Activated CD8-positive, alpha-beta memory T cell treated with anti-CD3 and anti-CD28 coated beads for 24 hours (primary cell): ENCODE measurements at regions not wholly inside any gene's neighbourhood (a gene's known extent, or its start where the extent isn't known, plus 50 kb on each side); places are given as distances from the start of the nearest gene placed in this dataset.

ENCODE experiments used
- DNase-seq: peaks from one replicate; pipeline ENCODE4 v3.0.0-alpha.2; 2020

- DNase-seq, result no peak
These were observed 119.2 kb upstream of the NCOR2 start for GRCh38 chr12:124686370-124687173.

DNA sequence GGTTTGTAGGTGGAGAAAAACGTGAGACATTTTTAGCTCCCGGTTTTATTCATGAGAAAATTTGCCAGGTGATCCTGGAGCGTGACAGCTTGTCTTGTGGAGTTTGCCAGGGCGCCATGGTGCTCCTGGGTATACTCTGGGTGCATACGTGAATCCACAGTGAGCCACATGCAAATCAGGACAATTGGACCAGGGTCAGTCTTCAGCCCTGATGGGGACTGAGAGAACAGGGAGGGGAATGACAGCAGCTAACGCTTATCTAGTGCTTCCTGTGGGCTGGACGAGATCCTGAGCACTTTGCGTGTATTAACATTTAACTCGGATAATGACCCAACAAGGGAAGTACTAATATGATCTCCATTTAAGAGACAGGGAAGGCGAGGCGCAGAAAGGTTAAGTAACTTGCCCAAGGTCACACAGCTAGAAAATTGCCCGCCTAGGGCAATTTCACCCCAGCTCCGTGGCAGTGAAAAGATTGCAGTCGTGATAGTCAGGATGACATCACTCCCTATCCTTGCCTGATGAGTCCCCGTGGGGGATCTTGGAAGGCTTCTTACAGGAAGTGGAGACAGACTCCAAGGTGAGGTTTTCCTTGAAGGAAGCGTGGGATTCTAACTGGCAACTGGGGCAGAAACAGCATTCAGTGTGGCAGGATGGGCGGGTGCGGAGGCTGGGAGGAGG, 118.4 kb upstream of the NCOR2 start:
- DNase-seq, result no peak

DNA sequence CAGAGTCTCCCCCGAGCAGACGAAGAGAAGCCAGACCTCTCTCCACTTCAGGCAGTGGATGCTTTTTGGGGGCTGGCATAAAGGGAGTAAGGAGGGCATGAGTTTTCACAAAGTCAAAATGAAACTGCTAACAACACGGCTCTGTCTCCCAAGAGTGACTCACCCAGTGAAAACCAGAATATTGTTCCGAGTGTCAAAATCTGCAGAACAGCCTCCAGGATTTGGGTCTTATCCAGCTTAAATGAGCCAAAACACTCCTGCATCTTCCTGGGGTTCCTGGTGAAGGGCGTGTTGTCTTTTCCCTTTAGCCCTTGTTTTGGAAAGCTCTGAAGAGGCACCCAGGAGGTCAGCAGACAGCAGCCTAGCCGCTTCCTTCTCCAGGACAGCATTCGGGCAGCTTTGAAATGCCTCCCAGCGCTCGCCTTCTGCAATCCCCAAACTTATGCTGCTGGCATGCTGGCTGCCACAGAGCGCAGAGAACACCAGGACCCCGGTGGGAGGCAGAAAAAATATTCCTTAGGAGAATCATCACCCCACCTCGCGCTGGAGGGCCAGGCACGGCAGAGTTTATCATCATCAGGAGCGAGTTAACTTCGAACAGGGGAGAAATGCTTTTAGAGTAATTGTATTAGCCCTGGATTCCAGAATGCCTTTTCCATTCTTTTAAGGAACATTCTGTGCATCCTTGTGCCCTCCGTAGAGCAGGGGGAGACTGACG, 117.7 kb upstream of the NCOR2 start:
- no peak for DNase-seq

DNA sequence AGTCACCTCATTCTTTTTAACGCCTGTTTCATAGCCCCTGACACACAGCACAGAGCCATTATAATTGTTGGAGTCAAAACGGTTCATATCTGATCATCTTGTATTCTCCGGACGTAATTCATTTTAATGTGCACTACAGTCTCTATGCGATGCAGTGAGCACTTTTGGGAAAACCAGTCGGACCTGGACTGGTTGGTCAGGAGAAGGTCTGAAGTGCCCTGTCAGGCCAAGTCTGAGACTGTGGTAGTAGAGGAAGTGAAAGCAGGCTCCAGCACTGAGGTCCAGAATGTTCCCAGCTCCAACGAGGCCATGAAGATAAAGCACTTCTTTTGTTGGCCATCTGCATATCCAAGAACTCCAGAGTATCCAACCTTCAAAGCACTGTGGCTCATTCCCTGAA, 117.1 kb upstream of the NCOR2 start:
- DNase-seq, result no peak

DNA sequence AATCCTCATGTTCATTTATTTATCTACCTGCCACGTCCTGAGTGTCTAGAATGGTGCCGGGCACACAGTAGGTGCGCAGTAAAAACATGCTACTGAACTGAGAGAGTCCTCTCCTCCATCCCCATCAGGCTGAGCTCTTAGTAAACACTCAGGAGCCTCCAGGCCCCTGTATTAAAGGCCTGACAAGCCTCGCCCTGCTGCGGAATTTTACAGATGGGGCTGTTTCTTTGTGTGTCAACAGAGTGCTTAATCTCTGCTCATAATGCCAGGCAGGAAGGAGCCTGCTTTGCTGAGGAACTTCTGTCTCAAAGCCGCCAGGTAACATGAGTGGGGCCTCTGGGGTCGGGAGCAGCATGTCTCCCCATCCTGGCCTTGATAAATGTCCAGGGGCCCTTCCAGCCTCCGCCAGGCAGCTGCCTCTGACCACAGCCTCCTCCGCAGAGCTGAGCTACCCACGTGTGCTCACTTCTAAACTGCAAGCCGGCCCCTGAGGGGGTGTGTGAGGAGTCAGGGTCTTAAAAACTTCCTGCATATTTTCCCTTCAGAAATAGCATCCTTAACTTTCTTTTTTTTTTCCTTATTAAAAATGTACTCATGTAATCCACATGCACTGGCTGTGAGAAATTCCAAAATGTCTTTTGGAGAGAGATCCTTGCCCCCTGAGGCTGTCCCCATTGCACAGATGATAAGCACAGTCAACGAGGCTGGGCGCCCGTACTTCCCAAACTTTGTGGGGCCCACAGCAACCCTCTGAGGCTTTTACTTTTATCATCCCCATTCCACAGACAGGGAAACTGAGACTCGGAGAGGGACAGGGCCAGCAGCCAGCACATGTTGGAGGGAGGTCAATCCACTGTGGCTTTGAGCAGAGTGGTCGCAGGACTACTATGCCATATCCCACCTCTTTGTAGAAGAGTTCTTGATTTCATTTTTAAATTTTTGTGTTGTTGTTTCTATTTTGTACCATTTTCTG, 116.0 kb upstream of the NCOR2 start:
- no peak for DNase-seq

GRCh38 chr12:124682425-124683151, 115.2 kb upstream of the NCOR2 start:
- DNase-seq, result no peak

DNA sequence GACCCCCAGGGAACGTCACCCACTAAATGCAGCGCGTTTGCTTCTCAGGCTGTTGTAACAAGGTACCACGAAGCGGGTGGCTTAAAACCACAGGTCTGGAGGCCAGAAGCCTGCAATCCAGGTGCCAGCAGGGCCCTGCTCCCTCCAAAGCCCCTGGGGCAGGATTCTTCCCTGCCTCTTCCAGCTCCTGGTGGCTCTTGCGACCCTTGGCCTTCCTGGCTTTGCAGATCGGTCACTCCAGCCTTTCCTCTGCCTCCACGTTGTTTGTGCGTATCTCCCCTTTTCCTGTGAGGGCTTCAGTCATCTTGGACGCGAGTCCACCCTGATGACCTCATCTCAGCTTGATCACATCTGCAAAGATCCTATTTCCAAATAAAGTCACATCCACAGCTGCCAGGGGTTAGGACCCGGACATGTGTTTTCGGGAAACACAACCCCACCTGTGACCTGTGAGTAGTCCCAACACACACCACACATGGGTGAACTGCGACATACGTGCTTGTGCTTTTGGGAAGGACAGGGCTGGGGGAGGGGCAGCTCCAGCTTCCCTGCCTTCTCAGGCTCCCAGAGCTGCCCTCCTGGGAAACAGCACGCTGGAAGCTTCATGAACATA, 114.5 kb upstream of the NCOR2 start:
- no peak for DNase-seq

GRCh38 chr12:124680863-124681778, 113.7 kb upstream of the NCOR2 start:
- no peak for DNase-seq

GRCh38 chr12:124679533-124680371, 112.3 kb upstream of the NCOR2 start:
- DNase-seq, result no peak

GRCh38 chr12:124679047-124679446, 111.6 kb upstream of the NCOR2 start:
- DNase-seq, result no peak

GRCh38 chr12:124678421-124678893, 111.0 kb upstream of the NCOR2 start:
- DNase-seq, result no peak

GRCh38 chr12:124677552-124678356, 110.3 kb upstream of the NCOR2 start:
- DNase-seq, result no peak

- DNase-seq, result no peak
These were observed 109.5 kb upstream of the NCOR2 start for GRCh38 chr12:124676714-124677462.

DNA sequence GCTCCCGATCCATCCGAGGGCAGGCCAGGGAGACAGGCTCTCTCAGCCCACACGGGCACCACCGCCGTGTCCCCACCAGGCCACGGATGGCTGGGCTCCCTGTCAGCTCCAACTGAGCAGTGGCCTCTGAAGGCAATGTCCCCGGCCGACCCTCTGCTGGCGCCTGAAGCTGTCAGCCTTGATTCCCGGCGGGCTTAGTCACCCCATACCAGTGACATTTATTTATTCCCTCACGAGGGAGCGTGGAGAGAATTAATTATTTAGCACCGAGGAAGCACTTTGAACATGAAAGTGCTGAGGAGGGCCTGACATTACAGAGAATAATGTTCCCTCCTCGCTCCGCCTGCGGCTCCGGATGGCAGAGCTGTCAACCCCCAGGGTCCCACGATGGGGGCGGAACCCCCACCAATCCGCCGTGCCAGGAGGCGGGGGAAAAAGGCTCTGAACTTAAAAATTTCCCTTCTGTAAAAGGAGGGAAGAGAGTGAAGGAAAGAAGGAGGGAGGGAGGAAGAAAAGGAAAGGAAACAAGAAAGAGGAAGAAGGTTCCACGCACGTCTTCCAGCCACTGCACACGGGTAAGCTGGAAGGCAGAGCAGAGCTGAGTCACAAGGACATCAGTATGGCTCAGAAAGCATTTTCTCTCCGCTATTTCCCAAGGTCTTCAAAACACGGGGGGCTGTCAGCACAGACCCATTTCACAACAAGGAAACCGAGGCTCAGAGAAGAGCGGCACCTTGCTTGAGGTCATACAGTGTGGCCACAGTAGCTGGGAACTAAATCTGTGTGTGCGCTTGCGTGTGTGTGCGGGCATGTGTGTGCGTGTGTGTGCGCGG, 108.7 kb upstream of the NCOR2 start:
- DNase-seq, result no peak

- DNase-seq, result no peak
These were observed 107.5 kb upstream of the NCOR2 start for GRCh38 chr12:124674937-124675336.

DNA sequence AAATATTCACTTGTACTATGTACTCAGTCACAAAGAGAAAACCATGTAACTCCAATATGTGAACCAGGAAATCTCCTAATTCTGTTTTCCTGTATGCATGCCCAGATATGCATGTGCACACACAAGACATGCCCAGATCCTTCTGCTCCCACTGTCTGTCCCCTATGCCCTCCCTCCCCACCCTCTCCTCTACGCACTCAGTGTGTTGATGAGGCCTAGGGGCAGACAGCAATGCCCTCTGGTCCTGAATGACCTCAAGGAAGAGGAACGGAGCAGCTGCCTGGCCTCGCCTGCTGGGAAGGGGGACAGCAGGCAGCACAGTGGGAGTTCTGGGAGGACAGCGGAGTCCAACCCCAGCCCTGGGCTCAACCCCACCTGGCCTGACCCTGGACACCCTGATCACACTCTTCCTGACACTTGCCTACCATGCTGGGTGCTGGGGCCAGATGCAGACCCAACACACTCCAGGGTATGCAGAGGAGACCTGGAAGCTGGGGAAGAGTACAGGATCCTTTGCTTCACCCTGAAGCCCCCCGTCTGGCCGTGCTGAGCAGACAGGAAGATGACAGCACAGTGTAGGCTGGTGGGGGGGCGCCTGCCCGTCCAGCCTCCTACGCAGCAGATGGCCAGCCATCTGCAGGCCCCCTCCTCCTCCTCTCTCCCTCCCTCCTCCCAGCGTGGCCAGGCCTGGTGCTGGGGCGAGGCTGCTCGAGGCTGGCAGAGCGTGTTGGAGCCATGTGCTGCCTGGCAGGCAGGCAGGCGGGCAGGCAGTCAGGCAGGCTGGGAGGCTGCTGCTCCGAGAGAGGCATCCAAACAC, 106.6 kb upstream of the NCOR2 start:
- no peak for DNase-seq
